ENCODE measurements at regions not wholly inside any gene's neighbourhood (a gene's known extent, or its start where the extent isn't known, plus 50 kb on each side); places are given as distances from the start of the nearest gene placed in this dataset.

DNA sequence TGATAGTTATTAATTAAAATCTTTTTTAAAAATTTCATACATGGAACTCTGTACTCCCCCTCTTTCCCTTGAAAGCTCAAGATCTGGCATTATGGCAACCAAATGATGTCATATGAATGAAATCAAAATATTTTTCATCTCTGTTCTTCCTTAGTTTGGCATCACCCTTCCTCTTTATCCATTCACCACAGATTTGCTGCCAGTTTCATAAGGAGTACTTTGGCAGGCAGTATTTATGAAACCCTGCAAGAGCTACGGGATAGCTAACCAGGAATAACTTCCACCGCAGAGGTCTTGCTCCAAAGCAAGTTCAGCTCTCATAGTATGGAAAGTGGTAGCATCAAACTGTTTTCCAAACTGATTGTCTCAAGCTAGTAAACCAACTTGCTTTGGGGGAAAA, 113.9 kb upstream of the DOK5 start:
- no peak for DNase-seq (ENCODE audit: low spot score)
- TF ChIP-seq, protein P1, sequence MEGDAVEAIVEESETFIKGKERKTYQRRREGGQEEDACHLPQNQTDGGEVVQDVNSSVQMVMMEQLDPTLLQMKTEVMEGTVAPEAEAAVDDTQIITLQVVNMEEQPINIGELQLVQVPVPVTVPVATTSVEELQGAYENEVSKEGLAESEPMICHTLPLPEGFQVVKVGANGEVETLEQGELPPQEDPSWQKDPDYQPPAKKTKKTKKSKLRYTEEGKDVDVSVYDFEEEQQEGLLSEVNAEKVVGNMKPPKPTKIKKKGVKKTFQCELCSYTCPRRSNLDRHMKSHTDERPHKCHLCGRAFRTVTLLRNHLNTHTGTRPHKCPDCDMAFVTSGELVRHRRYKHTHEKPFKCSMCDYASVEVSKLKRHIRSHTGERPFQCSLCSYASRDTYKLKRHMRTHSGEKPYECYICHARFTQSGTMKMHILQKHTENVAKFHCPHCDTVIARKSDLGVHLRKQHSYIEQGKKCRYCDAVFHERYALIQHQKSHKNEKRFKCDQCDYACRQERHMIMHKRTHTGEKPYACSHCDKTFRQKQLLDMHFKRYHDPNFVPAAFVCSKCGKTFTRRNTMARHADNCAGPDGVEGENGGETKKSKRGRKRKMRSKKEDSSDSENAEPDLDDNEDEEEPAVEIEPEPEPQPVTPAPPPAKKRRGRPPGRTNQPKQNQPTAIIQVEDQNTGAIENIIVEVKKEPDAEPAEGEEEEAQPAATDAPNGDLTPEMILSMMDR (IDR thresholded peaks at IDR 0.05; ENCODE audit: extremely low read depth, missing control alignments) = no peak

DNA sequence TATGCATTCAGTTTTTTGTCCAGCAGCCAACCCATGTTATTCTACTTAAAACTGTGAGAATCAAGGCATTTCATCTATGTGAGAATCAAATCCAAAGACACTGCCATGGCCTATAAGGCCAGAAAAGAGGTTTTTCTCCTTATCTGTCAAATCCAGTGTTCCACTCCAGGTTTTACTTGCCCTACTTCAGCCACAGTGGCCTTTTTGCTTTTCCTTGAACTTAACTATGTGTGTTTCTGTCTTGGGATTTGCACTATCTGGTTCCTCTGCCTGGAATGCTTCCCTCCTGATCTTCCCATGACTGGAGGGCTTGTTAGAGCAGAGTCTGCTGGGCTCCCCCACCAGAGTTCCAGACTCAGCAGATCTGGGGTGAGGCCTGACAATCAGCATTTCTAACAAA, 113.1 kb upstream of the DOK5 start:
- no peak for DNase-seq (ENCODE audit: low spot score)
- TF ChIP-seq, protein P1 (IDR thresholded peaks at IDR 0.05; ENCODE audit: extremely low read depth, missing control alignments) = no peak

DNA sequence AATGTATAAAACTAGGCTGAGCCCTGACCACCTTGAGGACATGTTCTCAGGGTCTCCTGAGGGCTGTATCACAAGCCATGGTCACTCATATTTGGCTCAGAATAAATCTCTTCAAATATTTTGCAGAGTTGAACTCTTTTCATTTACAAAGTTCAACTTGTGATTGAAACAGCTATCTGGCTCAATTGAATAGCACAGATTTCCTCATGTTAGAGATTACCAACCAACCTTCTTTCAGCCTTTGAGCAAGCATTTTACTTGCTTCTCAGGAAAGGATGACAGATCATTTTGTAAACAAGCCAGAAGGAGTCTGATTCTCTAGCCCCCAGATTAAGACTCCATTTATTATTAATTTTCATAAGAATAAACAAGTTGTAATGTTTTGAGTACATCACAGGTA, 111.0 kb upstream of the DOK5 start:
- TF ChIP-seq, protein P1 (IDR thresholded peaks at IDR 0.05; ENCODE audit: extremely low read depth, missing control alignments) = no peak

DNA sequence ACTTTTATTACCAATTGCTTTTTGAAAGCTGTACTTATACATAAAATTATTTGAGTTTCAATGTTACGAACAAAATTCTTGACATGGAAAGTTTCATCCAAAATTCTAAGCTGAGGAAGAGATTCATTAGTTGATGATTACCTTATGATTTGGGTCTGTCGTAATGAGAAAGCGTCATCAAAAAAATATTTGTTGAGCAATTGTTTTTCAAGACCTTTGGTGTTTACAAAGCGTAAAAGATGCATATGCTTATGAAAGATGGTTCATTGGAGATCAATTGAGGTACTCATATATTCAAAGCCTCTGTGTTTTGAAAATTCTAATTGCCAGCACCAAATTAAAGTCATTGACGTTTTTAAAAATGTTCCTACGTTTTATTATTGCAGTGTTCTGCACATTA, 110.5 kb upstream of the DOK5 start:
- no peak for DNase-seq (ENCODE audit: low spot score)
- TF ChIP-seq, protein P1 (IDR thresholded peaks at IDR 0.05; ENCODE audit: extremely low read depth, missing control alignments) = no peak

More for the DNA sequence above, 111.0 kb upstream of the DOK5 start:
- DNase-seq (ENCODE audit: low spot score) = no peak

DNA sequence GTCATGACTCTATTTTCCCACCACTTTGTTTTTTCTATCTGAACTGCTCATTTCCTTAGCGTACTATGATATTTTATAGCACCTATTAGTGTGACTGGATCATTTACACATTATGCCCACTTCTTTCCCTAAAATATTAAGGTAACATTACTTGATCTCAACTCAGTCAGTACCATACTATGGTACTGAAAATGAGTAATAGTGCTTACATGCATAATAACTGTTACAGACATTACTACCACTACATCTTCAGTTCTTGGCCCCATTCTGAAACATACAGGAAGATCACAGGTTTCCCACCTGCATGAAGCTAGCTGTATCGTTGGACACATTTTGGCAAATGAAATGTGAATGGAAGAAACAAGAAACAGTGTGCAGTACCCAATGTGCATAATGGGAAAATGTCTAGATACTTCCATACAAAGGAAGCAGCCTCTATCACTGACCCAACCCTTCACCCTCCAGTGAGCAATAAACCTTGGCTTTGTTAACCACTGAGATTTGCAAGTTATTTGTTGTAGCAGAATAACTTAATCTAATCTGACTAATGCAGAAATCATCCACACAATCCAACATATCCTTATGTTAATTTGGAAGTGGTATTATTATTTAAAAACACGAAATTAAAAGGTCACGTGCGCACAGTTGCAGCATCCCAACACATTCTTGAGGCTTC, 108.6 kb upstream of the DOK5 start:
- TF ChIP-seq, protein P1 (IDR thresholded peaks at IDR 0.05; ENCODE audit: extremely low read depth, missing control alignments) = no peak
- no peak for DNase-seq (ENCODE audit: low spot score)

DNA sequence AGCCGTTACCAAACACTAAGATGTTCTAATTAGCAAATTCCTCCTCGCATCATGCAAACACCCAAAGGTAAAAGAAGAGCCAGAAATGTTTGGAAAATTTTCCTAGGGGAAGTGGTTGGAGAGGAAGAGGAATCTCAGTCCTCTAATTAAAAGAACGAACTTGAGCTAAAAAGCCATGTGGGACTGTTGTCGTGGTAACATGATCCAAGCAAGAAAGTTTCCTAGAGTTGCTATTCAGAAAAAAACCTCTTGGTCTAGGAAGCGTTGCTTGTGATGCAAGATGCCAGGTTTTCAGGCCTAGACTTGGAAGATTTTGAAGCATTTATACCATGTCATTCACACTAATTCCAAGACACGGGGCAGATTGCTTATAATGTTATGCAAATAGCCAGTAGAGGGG, 106.8 kb upstream of the DOK5 start:
- no peak for DNase-seq (ENCODE audit: low spot score)
- TF ChIP-seq, protein P1 (IDR thresholded peaks at IDR 0.05; ENCODE audit: extremely low read depth, missing control alignments) = no peak

DNA sequence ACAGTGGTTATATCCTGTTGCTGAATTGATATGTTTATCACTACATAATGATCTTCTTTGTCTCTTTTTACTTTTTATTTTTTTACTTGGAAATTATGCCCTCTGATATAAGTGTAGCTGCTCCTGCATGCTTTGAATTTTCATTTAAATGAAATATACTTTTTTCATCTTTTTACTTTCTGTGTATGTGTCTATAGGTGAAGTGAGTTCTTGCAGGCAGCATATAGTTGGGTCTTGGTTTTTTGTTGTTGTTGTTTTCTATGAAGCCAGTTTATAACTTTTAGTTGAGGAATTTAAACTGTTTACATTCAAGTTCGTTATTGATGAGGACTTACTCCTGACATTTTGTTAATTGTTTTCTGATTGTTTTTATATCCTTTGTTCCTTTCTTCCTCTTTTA, 103.1 kb upstream of the DOK5 start:
- DNase-seq (ENCODE audit: low spot score) = no peak
- TF ChIP-seq, protein P1 (IDR thresholded peaks at IDR 0.05; ENCODE audit: extremely low read depth, missing control alignments) = no peak
